ENCODE measurements at regions not wholly inside any gene's neighbourhood (a gene's known extent, or its start where the extent isn't known, plus 50 kb on each side); places are given as distances from the start of the nearest gene placed in this dataset.

DNA sequence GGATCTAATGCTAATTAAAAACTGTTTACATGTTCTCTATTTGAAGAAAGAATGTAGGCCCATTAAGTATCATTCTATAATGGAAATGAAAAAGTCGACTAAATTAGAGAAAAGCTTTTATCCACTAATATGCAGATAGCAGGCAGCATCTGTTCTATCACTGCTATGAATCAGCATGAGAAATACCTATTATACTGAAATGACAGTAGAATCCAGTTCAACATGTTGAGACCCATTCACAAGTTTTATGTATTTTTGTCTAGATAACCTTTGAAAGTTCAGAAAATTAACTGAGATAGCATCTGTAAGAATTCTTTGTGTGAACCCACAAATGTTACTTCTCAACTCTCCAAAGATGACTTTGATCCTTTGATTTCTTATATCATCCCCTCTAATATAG is 1254.4 kb upstream of the ADGRL3 start:
- TF ChIP-seq, protein P1, sequence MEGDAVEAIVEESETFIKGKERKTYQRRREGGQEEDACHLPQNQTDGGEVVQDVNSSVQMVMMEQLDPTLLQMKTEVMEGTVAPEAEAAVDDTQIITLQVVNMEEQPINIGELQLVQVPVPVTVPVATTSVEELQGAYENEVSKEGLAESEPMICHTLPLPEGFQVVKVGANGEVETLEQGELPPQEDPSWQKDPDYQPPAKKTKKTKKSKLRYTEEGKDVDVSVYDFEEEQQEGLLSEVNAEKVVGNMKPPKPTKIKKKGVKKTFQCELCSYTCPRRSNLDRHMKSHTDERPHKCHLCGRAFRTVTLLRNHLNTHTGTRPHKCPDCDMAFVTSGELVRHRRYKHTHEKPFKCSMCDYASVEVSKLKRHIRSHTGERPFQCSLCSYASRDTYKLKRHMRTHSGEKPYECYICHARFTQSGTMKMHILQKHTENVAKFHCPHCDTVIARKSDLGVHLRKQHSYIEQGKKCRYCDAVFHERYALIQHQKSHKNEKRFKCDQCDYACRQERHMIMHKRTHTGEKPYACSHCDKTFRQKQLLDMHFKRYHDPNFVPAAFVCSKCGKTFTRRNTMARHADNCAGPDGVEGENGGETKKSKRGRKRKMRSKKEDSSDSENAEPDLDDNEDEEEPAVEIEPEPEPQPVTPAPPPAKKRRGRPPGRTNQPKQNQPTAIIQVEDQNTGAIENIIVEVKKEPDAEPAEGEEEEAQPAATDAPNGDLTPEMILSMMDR (conservative IDR thresholded peaks at IDR 0.05 in 1 of 2, IDR thresholded peaks at IDR 0.05 in 1 of 2; ENCODE audit: extremely low read depth in 1 of 2, insufficient read depth in 1 of 2, low read depth in 1 of 2, low read length in 2 of 2) = no peak
- TF ChIP-seq EZH2 (IDR thresholded peaks at IDR 0.05; ENCODE audit: borderline replicate concordance, low read length) = no peak

All from mammary epithelial cell (primary cell).